ENCODE measurements at regions not wholly inside any gene's neighbourhood (a gene's known extent, or its start where the extent isn't known, plus 50 kb on each side); places are given as distances from the start of the nearest gene placed in this dataset.

GRCh38 chr13:73273276-73273675, 214.5 kb downstream of the KLF5 start:
- TF ChIP-seq, protein P1, sequence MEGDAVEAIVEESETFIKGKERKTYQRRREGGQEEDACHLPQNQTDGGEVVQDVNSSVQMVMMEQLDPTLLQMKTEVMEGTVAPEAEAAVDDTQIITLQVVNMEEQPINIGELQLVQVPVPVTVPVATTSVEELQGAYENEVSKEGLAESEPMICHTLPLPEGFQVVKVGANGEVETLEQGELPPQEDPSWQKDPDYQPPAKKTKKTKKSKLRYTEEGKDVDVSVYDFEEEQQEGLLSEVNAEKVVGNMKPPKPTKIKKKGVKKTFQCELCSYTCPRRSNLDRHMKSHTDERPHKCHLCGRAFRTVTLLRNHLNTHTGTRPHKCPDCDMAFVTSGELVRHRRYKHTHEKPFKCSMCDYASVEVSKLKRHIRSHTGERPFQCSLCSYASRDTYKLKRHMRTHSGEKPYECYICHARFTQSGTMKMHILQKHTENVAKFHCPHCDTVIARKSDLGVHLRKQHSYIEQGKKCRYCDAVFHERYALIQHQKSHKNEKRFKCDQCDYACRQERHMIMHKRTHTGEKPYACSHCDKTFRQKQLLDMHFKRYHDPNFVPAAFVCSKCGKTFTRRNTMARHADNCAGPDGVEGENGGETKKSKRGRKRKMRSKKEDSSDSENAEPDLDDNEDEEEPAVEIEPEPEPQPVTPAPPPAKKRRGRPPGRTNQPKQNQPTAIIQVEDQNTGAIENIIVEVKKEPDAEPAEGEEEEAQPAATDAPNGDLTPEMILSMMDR (IDR thresholded peaks at IDR 0.05; ENCODE audit: low read length): no peak
- no peak for TF ChIP-seq EZH2 (IDR thresholded peaks at IDR 0.05; ENCODE audit: borderline replicate concordance, low read length)
